GM06990 (cell line): ENCODE measurements at regions not wholly inside any gene's neighbourhood (a gene's known extent, or its start where the extent isn't known, plus 50 kb on each side); places are given as distances from the start of the nearest gene placed in this dataset.

Experiments
- DNase-seq: peaks from one replicate; pipeline ENCODE4 v3.0.0-alpha.2; 2011; ENCODE audit not compliant: insufficient read length; ENCODE audit errors: extremely low read depth
- H3K27me3 ChIP-seq: replicated peaks from 2 replicates; pipeline ENCODE4 v1.6.0; 2011; ENCODE audit warnings: low read length; ENCODE audit not compliant: control insufficient read depth, insufficient read depth
- H3K36me3 ChIP-seq: 2 replicates; pipeline ENCODE4 v1.5.1; 2011; ENCODE audit warnings: low read length; ENCODE audit not compliant: control insufficient read depth, insufficient read depth
- H3K4me3 ChIP-seq: replicated peaks from 2 replicates; pipeline ENCODE4 v1.5.1; 2011; ENCODE audit warnings: low read depth, mild to moderate bottlenecking, control low read depth, low read length
- CTCF ChIP-seq: IDR thresholded peaks from 2 replicates; pipeline ENCODE4 v1.5.1; 2011; ENCODE audit warnings: low read length, control low read depth, mild to moderate bottlenecking, inconsistent platforms; ENCODE audit not compliant: insufficient read depth, poor library complexity, severe bottlenecking

DNA sequence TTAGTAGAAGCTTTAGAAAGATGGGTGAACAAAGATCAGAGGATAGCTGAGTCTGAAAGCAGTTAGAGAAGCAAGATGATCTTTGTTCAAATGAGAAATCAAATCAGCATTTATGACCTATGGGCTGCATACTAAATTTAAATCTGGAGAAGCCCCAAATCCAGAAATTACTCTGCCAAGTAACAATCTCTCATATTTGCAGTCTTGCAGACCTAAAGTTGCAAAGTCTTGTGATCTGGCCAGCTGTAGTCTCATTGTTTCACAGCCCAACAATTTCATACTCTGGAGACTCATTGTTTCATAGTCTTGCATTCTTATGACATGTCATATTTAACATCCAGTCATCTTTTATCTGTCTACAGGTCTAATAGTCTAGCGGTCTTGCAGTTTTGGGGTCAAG lies 364.9 kb upstream of the RSPO3 start:
- no peak overlapping the region for H3K4me3 ChIP-seq
- no peak for TF ChIP-seq CTCF
- H3K27me3 ChIP-seq, result no peaks in the 10 kb centered on the region; the same call in 1 of the 2 replicates
- no peaks in the 10 kb centered on the region for H3K36me3 ChIP-seq
- DNase-seq, result no peak

- no peak overlapping the region for H3K4me3 ChIP-seq
- no peaks in the 10 kb centered on the region; the same call in 1 of the 2 replicates for H3K27me3 ChIP-seq
- H3K36me3 ChIP-seq, result no peaks in the 10 kb centered on the region
- no peak for TF ChIP-seq CTCF
- no peak for DNase-seq
These were observed 356.6 kb upstream of the RSPO3 start for GRCh38 chr6:126761854-126762253.

DNA sequence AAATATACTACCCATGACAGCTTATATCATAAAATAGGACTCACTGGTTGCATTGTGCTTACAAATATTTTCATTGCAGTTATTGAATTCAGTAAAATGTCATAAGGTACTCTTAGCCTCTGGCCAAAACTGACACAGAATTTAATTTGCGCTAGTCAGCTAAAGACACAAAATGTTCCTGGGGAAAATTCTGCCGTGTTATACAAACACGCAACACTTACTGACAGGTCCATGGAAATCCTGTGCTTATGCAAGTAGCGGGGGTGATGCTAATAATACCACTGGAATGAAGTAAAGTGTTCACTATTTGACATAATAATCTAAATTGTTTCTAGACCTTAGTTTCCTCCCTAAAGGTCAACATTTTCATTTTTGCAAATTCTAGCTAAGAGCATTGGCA lies 354.4 kb upstream of the RSPO3 start:
- DNase-seq, result no peak
- no peak for TF ChIP-seq CTCF
- H3K36me3 ChIP-seq, result no peaks in the 10 kb centered on the region
- H3K27me3 ChIP-seq, result no peaks in the 10 kb centered on the region
- H3K4me3 ChIP-seq, result no peak overlapping the region

- TF ChIP-seq CTCF, result no peak
- Histone ChIP-seq H3K27me3 (no peaks in the 10 kb centered on the region), H3K4me3 (no peak overlapping the region), H3K36me3 (no peaks in the 10 kb centered on the region)
- DNase-seq, result no peak
These were observed 353.8 kb upstream of the RSPO3 start for GRCh38 chr6:126764671-126765070.

DNA sequence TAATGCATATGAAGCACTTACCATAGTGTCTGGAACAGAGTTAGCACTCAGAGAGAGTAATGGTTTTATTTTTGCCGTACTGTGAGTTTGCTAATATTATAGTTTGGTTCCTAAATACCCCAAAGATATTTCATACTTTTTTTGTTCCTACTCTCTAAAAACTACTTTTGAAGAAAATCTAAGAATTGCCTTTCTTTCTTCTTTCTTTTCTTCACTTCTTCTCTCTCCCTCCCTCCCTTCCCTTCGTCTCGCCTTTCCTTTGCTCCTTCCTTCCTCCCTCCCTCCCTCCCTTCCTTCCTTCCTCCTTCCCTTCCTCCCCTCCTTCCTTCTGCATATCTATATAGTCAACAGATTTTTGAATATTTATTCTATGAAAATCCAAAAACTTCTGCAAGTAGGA lies 351.7 kb upstream of the RSPO3 start:
- Histone ChIP-seq H3K4me3 (no peak overlapping the region), H3K36me3 (no peaks in the 10 kb centered on the region), H3K27me3 (no peaks in the 10 kb centered on the region)
- TF ChIP-seq CTCF, result no peak
- DNase-seq, result no peak

DNA sequence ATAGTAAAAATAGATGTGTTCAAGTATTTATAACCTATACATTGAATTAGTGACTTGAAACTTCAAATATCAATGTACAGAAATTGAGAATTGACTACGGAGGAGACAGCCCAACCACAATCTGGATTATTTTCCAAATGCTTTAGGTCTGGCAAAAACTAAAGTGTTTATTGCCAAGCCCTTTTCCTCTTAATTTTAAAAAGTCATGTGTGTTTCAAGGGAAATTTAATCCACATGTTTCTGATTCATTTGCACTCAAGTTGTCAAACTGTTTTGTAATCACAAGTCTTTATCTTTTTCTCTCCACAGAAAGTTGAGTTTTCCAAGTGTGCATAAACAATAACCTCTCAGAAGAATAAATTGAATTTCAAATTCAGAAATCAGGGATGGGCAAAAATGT lies 350.8 kb upstream of the RSPO3 start:
- Histone ChIP-seq H3K27me3 (no peaks in the 10 kb centered on the region), H3K36me3 (no peaks in the 10 kb centered on the region), H3K4me3 (no peak overlapping the region)
- DNase-seq, result no peak
- no peak for TF ChIP-seq CTCF
